Caki2 (cell line): ENCODE measurements at regions not wholly inside any gene's neighbourhood (a gene's known extent, or its start where the extent isn't known, plus 50 kb on each side); places are given as distances from the start of the nearest gene placed in this dataset.
"Not testable (repeated sequence)": the region's sequence is repeated elsewhere in the genome, so short reads cannot be mapped to it uniquely, and the experiment has no call there.

Experiments used
- DNase-seq: peaks from one replicate; pipeline ENCODE4 v3.0.0-alpha.2; 2015; ENCODE audit warnings: low read depth
- in situ Hi-C: cut with HindIII; loops from 2 replicates; pipeline ENCODE4 v1.10.0; 2016; ENCODE audit warnings: low sequenced_read_pairs, low pct_unique_long_range_greater_than_20kb, mixed read lengths

- no peak for DNase-seq
- in situ Hi-C loops, result no loop called here
Observed at GRCh38 chr16:60027351-60027750, 1293.2 kb upstream of the GOT2 start.

- DNase-seq, result no peak
- in situ Hi-C loops, result no loop called here
Observed at GRCh38 chr16:60013076-60013475, 1279.0 kb upstream of the GOT2 start.

- in situ Hi-C loops, result no loop called here
- DNase-seq, result no peak
Observed at GRCh38 chr16:60001523-60001922, 1267.4 kb upstream of the GOT2 start.

GRCh38 chr16:59997706-59998105, 1263.6 kb upstream of the GOT2 start:
- in situ Hi-C loops, result no loop called here
- DNase-seq, result no peak

GRCh38 chr16:59993101-59993500, 1259.0 kb upstream of the GOT2 start:
- DNase-seq, result no peak
- in situ Hi-C loops, result no loop called here

- in situ Hi-C loops, result no loop called here
- no peak for DNase-seq
Observed at GRCh38 chr16:59991171-59991570, 1257.1 kb upstream of the GOT2 start.

- in situ Hi-C loops, result no loop called here
- DNase-seq, result no peak
Observed at GRCh38 chr16:59988591-59988990, 1254.5 kb upstream of the GOT2 start.

- DNase-seq, result no peak
- in situ Hi-C loops, result no loop called here
Observed at GRCh38 chr16:59975953-59976352, 1241.8 kb upstream of the GOT2 start.

- in situ Hi-C loops, result no loop called here
- DNase-seq, result no peak
Observed at GRCh38 chr16:59973966-59974365, 1239.8 kb upstream of the GOT2 start.

GRCh38 chr16:59971264-59971663, 1237.1 kb upstream of the GOT2 start:
- DNase-seq, result no peak
- in situ Hi-C loops, result no loop called here

- no peak for DNase-seq
- in situ Hi-C loops, result no loop called here
Observed at GRCh38 chr16:59964232-59964924, 1230.3 kb upstream of the GOT2 start.

GRCh38 chr16:59959311-59959710, 1225.2 kb upstream of the GOT2 start:
- in situ Hi-C loops, result no loop called here
- DNase-seq, result no peak

GRCh38 chr16:59950431-59950830, 1216.3 kb upstream of the GOT2 start:
- in situ Hi-C loops, result no loop called here
- DNase-seq, result no peak

GRCh38 chr16:59944041-59944440, 1209.9 kb upstream of the GOT2 start:
- DNase-seq, in situ Hi-C loops: not testable (repeated sequence)

GRCh38 chr16:59941594-59941993, 1207.5 kb upstream of the GOT2 start:
- no peak for DNase-seq
- in situ Hi-C loops, result no loop called here

GRCh38 chr16:59920054-59920453, 1185.9 kb upstream of the GOT2 start:
- DNase-seq, result no peak
- in situ Hi-C loops, result no loop called here

GRCh38 chr16:59913666-59914065, 1179.5 kb upstream of the GOT2 start:
- in situ Hi-C loops, result no loop called here

GRCh38 chr16:59909262-59909661, 1175.1 kb upstream of the GOT2 start:
- no peak for DNase-seq
- in situ Hi-C loops, result no loop called here

More at GRCh38 chr16:59913666-59914065, 1179.5 kb upstream of the GOT2 start:
- no peak for DNase-seq

- DNase-seq, result no peak
- in situ Hi-C loops, result no loop called here
Observed at GRCh38 chr16:59907611-59908010, 1173.5 kb upstream of the GOT2 start.

GRCh38 chr16:59905606-59906005, 1171.5 kb upstream of the GOT2 start:
- in situ Hi-C loops, result no loop called here
- DNase-seq, result no peak
